GM12891 (cell line): ENCODE measurements at regions not wholly inside any gene's neighbourhood (a gene's known extent, or its start where the extent isn't known, plus 50 kb on each side); places are given as distances from the start of the nearest gene placed in this dataset.

Experiments used
- POLR2A ChIP-seq: IDR thresholded peaks from 2 replicates; pipeline ENCODE4 v1.6.1; 2011; ENCODE audit warnings: low read depth, low read length, control low read depth
- POU2F2 ChIP-seq: IDR thresholded peaks from 2 replicates; pipeline ENCODE4 v1.6.1; 2011; ENCODE audit warnings: low read depth, mild to moderate bottlenecking, control low read depth, low read length, moderate library complexity
- SPI1 ChIP-seq: IDR thresholded peaks from 2 replicates; pipeline ENCODE4 v1.6.1; 2011; ENCODE audit warnings: low read depth, low read length, control low read depth
- TAF1 ChIP-seq: IDR thresholded peaks from 2 replicates; pipeline ENCODE4 v1.6.1; 2011; ENCODE audit warnings: low read depth, low read length, control low read depth

- TF ChIP-seq POU2F2, result no peak
- TF ChIP-seq TAF1, result no peak
- no peak for TF ChIP-seq POLR2A
- TF ChIP-seq SPI1, result no peak
Observed at GRCh38 chr1:95815511-95815910, 581.5 kb downstream of the RWDD3 start.
